ENCODE measurements at regions not wholly inside any gene's neighbourhood (a gene's known extent, or its start where the extent isn't known, plus 50 kb on each side); places are given as distances from the start of the nearest gene placed in this dataset.

DNA sequence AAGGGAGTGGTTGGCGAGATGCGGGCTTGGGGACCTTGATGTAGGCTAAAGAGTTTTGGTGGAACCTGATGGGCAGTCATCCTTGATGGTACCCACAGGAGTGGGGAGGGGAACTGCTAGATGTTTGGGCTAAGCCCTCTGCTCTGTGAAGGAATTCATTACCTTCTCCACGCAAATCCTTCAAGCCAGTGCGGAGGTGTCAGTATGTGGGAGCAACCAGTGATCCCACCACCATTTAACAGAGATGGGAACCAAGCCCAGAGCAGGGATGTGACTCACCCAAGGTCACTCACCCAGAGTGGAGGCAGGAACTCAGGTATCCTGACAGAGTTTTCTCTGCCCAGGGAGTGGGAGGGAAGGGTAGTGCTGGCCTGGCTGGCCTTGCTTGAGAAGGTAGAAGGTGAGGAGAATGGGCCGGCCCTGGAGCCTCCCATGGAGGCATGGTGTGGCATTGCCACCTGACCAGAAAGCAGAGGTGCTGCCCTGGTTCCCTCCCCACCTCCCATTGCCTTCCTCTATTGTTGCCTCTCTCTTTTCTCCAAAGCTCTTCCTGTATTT lies 51.2 kb upstream of the STUM start (continued):
- TF ChIP-seq CEBPB (IDR thresholded peaks at IDR 0.05; ENCODE audit: low read depth) = no peak
- no peak for TF ChIP-seq RAD21 (IDR thresholded peaks at IDR 0.05; ENCODE audit: low read depth)
- TF ChIP-seq CTCF (IDR thresholded peaks at IDR 0.05 in 2 of 3, conservative IDR thresholded peaks at IDR 0.05 in 1 of 3; ENCODE audit: borderline replicate concordance in 1 of 3, insufficient read depth in 1 of 3, low read depth in 2 of 3, low read length in 2 of 3) = no peak
- no peak for TF ChIP-seq POLR2A (IDR thresholded peaks at IDR 0.05; ENCODE audit: borderline replicate concordance, extremely low read depth, insufficient read depth, insufficient read length)
- TF ChIP-seq EZH2phosphoT487 (IDR thresholded peaks at IDR 0.05; ENCODE audit: borderline replicate concordance) = no peak
- TF ChIP-seq SRF (IDR thresholded peaks at IDR 0.05; ENCODE audit: low read depth) = no peak
- TF ChIP-seq TCF7L2 (IDR thresholded peaks at IDR 0.05; ENCODE audit: borderline replicate concordance, extremely low read depth, insufficient read depth, insufficient read length) = no peak
- TF ChIP-seq POLR2AphosphoS5 (IDR thresholded peaks at IDR 0.05; ENCODE audit: low read depth, low read length) = no peak

DNA sequence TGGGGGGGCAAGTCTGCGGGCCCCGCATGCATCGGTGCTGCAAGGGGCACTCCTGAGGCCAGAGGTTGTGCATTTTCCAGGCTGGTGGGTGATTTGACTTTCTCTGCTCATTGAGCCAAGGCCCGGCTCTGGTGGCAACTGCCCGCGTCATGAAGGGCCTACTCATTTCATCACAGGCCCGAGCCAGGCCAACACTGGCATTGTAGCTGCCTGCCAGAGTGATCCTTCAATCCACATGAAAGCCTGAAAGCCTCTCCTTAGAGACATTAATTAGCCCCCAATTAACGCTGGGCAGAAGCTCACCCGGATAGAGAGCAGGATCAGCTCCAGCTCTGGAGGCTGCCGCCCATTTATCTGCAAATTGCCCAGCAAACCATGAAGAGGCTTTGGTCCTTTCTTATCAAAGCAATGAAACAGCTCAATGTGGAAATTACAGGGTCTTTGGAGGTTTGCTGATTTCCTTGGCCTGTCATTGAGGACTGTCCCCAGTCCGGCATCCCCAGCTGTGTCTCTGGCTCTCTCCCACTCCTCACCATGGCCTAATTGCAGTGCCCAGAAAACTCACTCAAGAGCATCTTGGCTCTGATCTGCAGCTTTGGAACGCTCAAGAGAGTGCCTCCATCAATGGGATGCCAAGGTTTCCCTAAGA lies 50.4 kb upstream of the STUM start:
- H3K27ac ChIP-seq (ENCODE audit: low read depth, low read length) = no peak overlapping the region
- RAD21 ChIA-PET (ENCODE audit: low non-redundant PET in 1 of 2, low total read pairs in 2 of 2, uncharacterized antibody in 2 of 2, unreplicated experiment in 2 of 2) = no interaction called here
- H3K27me3 ChIP-seq (ENCODE audit: insufficient read depth, low read length) = no peaks in the 10 kb centered on the region
- POLR2A ChIA-PET = no interaction called here
- H3K9ac ChIP-seq (ENCODE audit: low read length) = no peak overlapping the region
- no peak for ATAC-seq
- intact Hi-C loops (cut with micrococcal nuclease) = no loop called here
- H2AFZ ChIP-seq (ENCODE audit: low read depth, low read length, poor library complexity, severe bottlenecking) = no peak overlapping the region
- no peaks in the 10 kb centered on the region for H3K9me2 ChIP-seq (ENCODE audit: insufficient read depth)
- DNase-seq (ENCODE audit: low read depth, low spot score) = no peak
- no peaks in the 10 kb centered on the region for H3K36me3 ChIP-seq (ENCODE audit: control insufficient read depth in 1 of 2, insufficient read depth in 2 of 2, low read length in 2 of 2)
- no peak for TF ChIP-seq ZBTB33 (IDR thresholded peaks at IDR 0.05; ENCODE audit: extremely low read depth, insufficient replicate concordance, low read length)
- TF ChIP-seq SP1 (IDR thresholded peaks at IDR 0.05; ENCODE audit: low read depth) = no peak
- TF ChIP-seq SIN3A (IDR thresholded peaks at IDR 0.05; ENCODE audit: low read depth) = no peak
- TF ChIP-seq CEBPB (IDR thresholded peaks at IDR 0.05; ENCODE audit: low read depth) = no peak
- no peak for TF ChIP-seq EZH2phosphoT487 (IDR thresholded peaks at IDR 0.05; ENCODE audit: borderline replicate concordance)
- no peak for TF ChIP-seq TCF7L2 (IDR thresholded peaks at IDR 0.05; ENCODE audit: borderline replicate concordance, extremely low read depth, insufficient read depth, insufficient read length)
- TF ChIP-seq FOSL1 (IDR thresholded peaks at IDR 0.05; ENCODE audit: low read depth) = no peak
- TF ChIP-seq SRF (IDR thresholded peaks at IDR 0.05; ENCODE audit: low read depth) = no peak
- no peak for TF ChIP-seq ZNF274 (IDR thresholded peaks at IDR 0.05; ENCODE audit: low read depth, low read length)
- H3K79me2 ChIP-seq (ENCODE audit: insufficient read depth, low read length) = no peaks in the 10 kb centered on the region
- H3K4me3 ChIP-seq (replicated peaks in 1 of 2; ENCODE audit: low read depth in 1 of 2, low read length in 2 of 2) = no peak overlapping the region
- BruUV-seq (replicated peaks) = no TSS peak
- H3K4me2 ChIP-seq (ENCODE audit: low read length) = no peak overlapping the region
- no peaks in the 10 kb centered on the region for H3K9me3 ChIP-seq (ENCODE audit: control insufficient read depth in 1 of 2, insufficient read depth in 1 of 2, low read depth in 1 of 2, low read length in 2 of 2)
- no peaks in the 10 kb centered on the region for H3K4me1 ChIP-seq (ENCODE audit: control insufficient read depth in 1 of 2, insufficient read depth in 2 of 2, low read length in 2 of 2)
- no peaks in the 10 kb centered on the region for H4K20me1 ChIP-seq (ENCODE audit: insufficient read depth)
- CTCF ChIA-PET = no interaction called here

Data from HCT116 (cell line).